Stimulated activated CD4-positive, alpha-beta T cell treated with anti-CD3 and anti-CD28 coated beads, Interleukin-12 subunit alpha, Interleukin-12 subunit beta, amount 100 ng/mL, for 24 hours (primary cell): ENCODE measurements at regions not wholly inside any gene's neighbourhood (a gene's known extent, or its start where the extent isn't known, plus 50 kb on each side); places are given as distances from the start of the nearest gene placed in this dataset.

Experiments used
- DNase-seq, 2 experiments: peaks; one replicate each; pipeline ENCODE4 v3.0.0-alpha.2; 2020; ENCODE audit warnings: low read depth in 2 of 2

- DNase-seq: no peak
Measured at GRCh38 chr1:208298593-208299269, 54.5 kb upstream of the PLXNA2 start.

GRCh38 chr1:208300084-208300770, 56.0 kb upstream of the PLXNA2 start:
- DNase-seq: no peak

- DNase-seq: no peak
Measured at GRCh38 chr1:208302699-208303238, 58.6 kb upstream of the PLXNA2 start.

- no peak for DNase-seq
Measured at GRCh38 chr1:208303743-208304712, 59.8 kb upstream of the PLXNA2 start.

GRCh38 chr1:208308221-208308620, 64.0 kb upstream of the PLXNA2 start:
- DNase-seq: no peak

GRCh38 chr1:208309771-208310170, 65.6 kb upstream of the PLXNA2 start:
- no peak for DNase-seq

- DNase-seq: no peak
Measured at GRCh38 chr1:208312706-208313105, 68.5 kb upstream of the PLXNA2 start.

- DNase-seq: no peak
Measured at GRCh38 chr1:208314431-208314830, 70.2 kb upstream of the PLXNA2 start.

GRCh38 chr1:208318150-208318734, 74.1 kb upstream of the PLXNA2 start:
- no peak for DNase-seq

- no peak for DNase-seq
Measured at GRCh38 chr1:208324005-208324404, 79.8 kb upstream of the PLXNA2 start.

GRCh38 chr1:208326033-208326432, 81.8 kb upstream of the PLXNA2 start:
- no peak for DNase-seq

GRCh38 chr1:208329300-208329699, 85.1 kb upstream of the PLXNA2 start:
- no peak for DNase-seq

- DNase-seq: no peak
Measured at GRCh38 chr1:208332036-208332773, 88.0 kb upstream of the PLXNA2 start.

GRCh38 chr1:208332774-208333126, 88.6 kb upstream of the PLXNA2 start:
- DNase-seq: no peak

- no peak for DNase-seq
Measured at GRCh38 chr1:208333676-208334075, 89.5 kb upstream of the PLXNA2 start.

- DNase-seq: no peak
Measured at GRCh38 chr1:208335371-208336136, 91.4 kb upstream of the PLXNA2 start.

GRCh38 chr1:208336137-208336518, 91.9 kb upstream of the PLXNA2 start:
- no peak for DNase-seq

GRCh38 chr1:208339911-208340310, 95.7 kb upstream of the PLXNA2 start:
- DNase-seq: no peak

- no peak for DNase-seq
Measured at GRCh38 chr1:208343226-208343625, 99.0 kb upstream of the PLXNA2 start.

- DNase-seq: no peak
Measured at GRCh38 chr1:208344202-208344857, 100.1 kb upstream of the PLXNA2 start.
